K562 (cell line): ENCODE measurements at regions not wholly inside any gene's neighbourhood (a gene's known extent, or its start where the extent isn't known, plus 50 kb on each side); places are given as distances from the start of the nearest gene placed in this dataset.
A peak's percentile ranks its signal among the peaks of the same experiment; 100 is the strongest.
"Not testable (repeated sequence)": the region's sequence is repeated elsewhere in the genome, so short reads cannot be mapped to it uniquely, and the experiment has no call there.

ENCODE experiments used
- ATAC-seq: fragments of 200-7000 bp; cut with Tn5 transposase; 3 replicates; pipeline ENCODE4 v1.9.1; 2020; ENCODE audit warnings: moderate library complexity
- BruUV-seq: library from RNA; stranded (reverse); fragments of 400-500 nt; replicated peaks from 2 replicates; lab custom pipeline; 2021; lab: Mats Ljungman, UMichigan
- CTCF ChIA-PET: fragments of 300-600 bp; formaldehyde crosslinking; extraction: SDS; loops from one replicate; lab custom pipeline; 2021; ENCODE audit warnings: low intra/inter-chr PET ratio; lab: Yijun Ruan, JAX
- POLR2A ChIA-PET: fragments of 300-600, 350-650 bp; sonication (Branson Sonifier 250); formaldehyde crosslinking; extraction: SDS; loops from one replicate; lab custom pipeline; 2021; ENCODE audit warnings: antibody characterized with exemption, inconsistent platforms; lab: Yijun Ruan, JAX
- DNase-seq, 4 experiments: peaks; one replicate each; pipeline versions ENCODE4 v3.0.0 to v3.0.0-alpha.2; 2011 to 2018; ENCODE audit warnings: low spot score in 3 of 4, mixed read lengths in 3 of 4; ENCODE audit errors: extremely low read depth in 1 of 4
- FAIRE-seq: peaks from 2 replicates; lab custom pipeline; 2011; peaks lifted over from hg19 to GRCh38; lab: Jason Lieb, UNC
- H2AFZ ChIP-seq: 2 replicates; pipeline ENCODE4 v1.6.0; 2011; ENCODE audit warnings: low read depth, low read length, control low read depth, inconsistent platforms
- H3K27ac ChIP-seq: fragments of 200-600 bp; 3 replicates; pipeline ENCODE4 v1.8.0; 2011; ENCODE audit warnings: low read depth, mild to moderate bottlenecking, control low read depth, inconsistent platforms, low read length, moderate library complexity, mixed read lengths; ENCODE audit errors: extremely low read depth
- H3K27me3 ChIP-seq, 2 experiments: fragments of 300-600 bp in 1 of 2; 2 replicates in 1 of 2; 3 replicates in 1 of 2; pipeline versions ENCODE4 v1.6.0 to v1.8.0; 2011; ENCODE audit warnings: inconsistent platforms in 2 of 2, low read length in 2 of 2, mild to moderate bottlenecking in 1 of 2, mixed read lengths in 1 of 2, moderate library complexity in 1 of 2; ENCODE audit not compliant: control insufficient read depth in 2 of 2, insufficient read depth in 2 of 2
- H3K36me3 ChIP-seq: fragments of 300-600 bp; 3 replicates; pipeline ENCODE4 v1.8.0; 2011; ENCODE audit warnings: mild to moderate bottlenecking, low read length, inconsistent platforms; ENCODE audit not compliant: control insufficient read depth, insufficient read depth
- H3K4me1 ChIP-seq, 2 experiments: fragments of 200-600 bp in 1 of 2; replicated peaks in 1 of 2; 2 replicates in 1 of 2; 3 replicates in 1 of 2; pipeline versions ENCODE4 v1.5.1 to v1.8.0; 2011; ENCODE audit warnings: inconsistent platforms in 2 of 2, low read length in 2 of 2, mild to moderate bottlenecking in 1 of 2, mixed read lengths in 1 of 2, moderate library complexity in 1 of 2; ENCODE audit not compliant: control insufficient read depth in 2 of 2, insufficient read depth in 2 of 2
- H3K4me2 ChIP-seq: 2 replicates; pipeline ENCODE4 v1.6.1; 2011; ENCODE audit warnings: low read length, control low read depth, inconsistent platforms, mixed read lengths; ENCODE audit not compliant: insufficient read depth
- H3K4me3 ChIP-seq: fragments of 200-600 bp; sonication (generic), shearing (Covaris generic); 2 replicates; pipeline ENCODE4 v1.5.1; 2016; ENCODE audit warnings: control low read depth, inconsistent platforms
- H3K79me2 ChIP-seq: fragments of 200-600 bp; 3 replicates; pipeline ENCODE4 v1.8.0; 2011; ENCODE audit warnings: low read length, inconsistent platforms; ENCODE audit not compliant: control insufficient read depth, insufficient read depth
- H3K9ac ChIP-seq, 2 experiments: 2 replicates each; pipeline versions ENCODE4 v1.6.0 to v1.6.1; 2011; ENCODE audit warnings: low read depth in 2 of 2, low read length in 2 of 2, control low read depth in 1 of 2, inconsistent platforms in 1 of 2, mild to moderate bottlenecking in 1 of 2, mixed read lengths in 1 of 2; ENCODE audit not compliant: insufficient read depth in 1 of 2
- H3K9me1 ChIP-seq: one replicate; pipeline ENCODE4 v1.6.0; 2011; ENCODE audit warnings: inconsistent platforms, mild to moderate bottlenecking, low read length, moderate library complexity; ENCODE audit not compliant: control insufficient read depth, insufficient read depth
- H3K9me3 ChIP-seq: replicated peaks from 2 replicates; pipeline ENCODE4 v1.5.1; 2011; ENCODE audit warnings: low read depth, low read length, inconsistent platforms; ENCODE audit not compliant: control insufficient read depth, insufficient read depth
- H4K20me1 ChIP-seq: replicated peaks from 2 replicates; pipeline ENCODE4 v1.6.1; 2011; ENCODE audit warnings: low read length, inconsistent platforms, mixed read lengths; ENCODE audit not compliant: control insufficient read depth, insufficient read depth
- HDAC6 ChIP-seq: IDR thresholded peaks from 2 replicates; pipeline ENCODE4 v1.6.1; 2012; ENCODE audit warnings: low read depth, mild to moderate bottlenecking, control low read depth, inconsistent platforms, low read length, moderate library complexity
- TFE3 ChIP-seq: fragments of 450-650 bp; formaldehyde crosslinking; IDR thresholded peaks from 2 replicates; pipeline ENCODE4 v1.4.0; 2020; ENCODE audit warnings: mild to moderate bottlenecking, mixed read lengths
- ZNF146 ChIP-seq: IDR thresholded peaks from one replicate; pipeline ENCODE4 v1.6.1; 2018; ENCODE audit warnings: missing compliant biosample characterization; ENCODE audit not compliant: unreplicated experiment
- WGBS: fragments of 100-300 bp; shearing (Covaris generic); methylation state at CpG from one replicate; pipeline ENCODE4 v1.1.6; 2016; ENCODE audit warnings: low coverage, mixed read lengths; ENCODE audit not compliant: insufficient coverage; ENCODE audit errors: missing lambda C conversion rate; 5-methylcytosine and 5-hydroxymethylcytosine counted together
- in situ Hi-C: fragments of 300-500 bp; cut with MboI; formaldehyde crosslinking; loops from 4 replicates; pipeline ENCODE4 v1.15.0; 2018; ENCODE audit warnings: inconsistent platforms, mixed read lengths
- intact Hi-C: fragments of 100-400 bp; cut with micrococcal nuclease; formaldehyde crosslinking; loops from 2 replicates; pipeline ENCODE4 v1.14.2; 2022

GRCh38 chr2:62603154-62603712, 97.2 kb upstream of the TMEM17 start:
- H3K4me2 ChIP-seq, result no peak overlapping the region
- intact Hi-C loops (no loop called here), in situ Hi-C loops (no loop called here)
- H3K79me2 ChIP-seq, result no peaks in the 10 kb centered on the region
- no peaks in the 10 kb centered on the region for H3K27me3 ChIP-seq
- no peaks in the 10 kb centered on the region for H3K4me1 ChIP-seq
- no peak overlapping the region for H3K9ac ChIP-seq
- POLR2A ChIA-PET, result no interaction called here
- no peak overlapping the region for H2AFZ ChIP-seq
- BruUV-seq, result no TSS peak
- FAIRE-seq (no peak), DNase-seq (no peak), ATAC-seq (no peak)
- TF ChIP-seq TFE3 (CRISPR knock-in tag), result peak; percentile 49
- no peak for TF ChIP-seq HDAC6
- H3K36me3 ChIP-seq, result no peaks in the 10 kb centered on the region
- no peaks in the 10 kb centered on the region for H4K20me1 ChIP-seq
- H3K4me3 ChIP-seq, result no peak overlapping the region
- WGBS, result 0% methylated on average over 2 of the region's 2 CpGs
- CTCF ChIA-PET, result no interaction called here
- H3K27ac ChIP-seq, result no peak overlapping the region
- H3K9me3 ChIP-seq, result no peaks in the 10 kb centered on the region; the same call in 1 of the 2 replicates
- H3K9me1 ChIP-seq, result no peaks in the 10 kb centered on the region

- H3K9ac ChIP-seq, H3K27me3 ChIP-seq, BruUV-seq, H3K36me3 ChIP-seq, H3K4me2 ChIP-seq, H3K4me3 ChIP-seq, POLR2A ChIA-PET, FAIRE-seq, H3K9me1 ChIP-seq, H3K4me1 ChIP-seq: not testable (repeated sequence)
- 3% methylated on average over 6 of the region's 6 CpGs for WGBS
- TF ChIP-seq ZNF146 (CRISPR knock-in tag), result peak; percentile 70
- TF ChIP-seq, all 486 proteins: peak for 1; not testable (repeated sequence) for 485
- H3K27ac ChIP-seq, H3K9me3 ChIP-seq, H3K79me2 ChIP-seq, in situ Hi-C loops, CTCF ChIA-PET, H2AFZ ChIP-seq, H4K20me1 ChIP-seq, ATAC-seq, intact Hi-C loops, DNase-seq: not testable (repeated sequence)
Measured at GRCh38 chr2:62599674-62600410, 93.8 kb upstream of the TMEM17 start.
